Smooth muscle cell (in vitro differentiated cells): ENCODE measurements at regions not wholly inside any gene's neighbourhood (a gene's known extent, or its start where the extent isn't known, plus 50 kb on each side); places are given as distances from the start of the nearest gene placed in this dataset.

Experiments used
- DNase-seq: peaks from one replicate; lab custom pipeline; 2025; ENCODE audit not compliant: unreplicated experiment; lab: John Stamatoyannopoulos, UW
- H2AFZ ChIP-seq: fragments of 200-600 bp; sonication (generic); 2 replicates; pipeline ENCODE4 v1.6.0; 2016; ENCODE audit warnings: antibody characterized with exemption, low read depth, mild to moderate bottlenecking
- H3F3A ChIP-seq: fragments of 200-600 bp; sonication (generic); 2 replicates; pipeline ENCODE4 v1.6.0; 2017; ENCODE audit warnings: antibody characterized with exemption, low read depth
- H3K27ac ChIP-seq: fragments of 200-600 bp; sonication (generic); 2 replicates; pipeline ENCODE4 v1.5.1; 2016; ENCODE audit warnings: low read depth, mild to moderate bottlenecking
- H3K27me3 ChIP-seq: fragments of 200-600 bp; sonication (generic); 2 replicates; pipeline ENCODE4 v1.6.1; 2016; ENCODE audit warnings: low read depth, mild to moderate bottlenecking
- H3K36me3 ChIP-seq: fragments of 200-600 bp; sonication (generic); 2 replicates; pipeline ENCODE4 v1.5.1; 2016; ENCODE audit warnings: low read depth
- H3K4me1 ChIP-seq: fragments of 200-600 bp; sonication (generic); 2 replicates; pipeline ENCODE4 v1.5.1; 2016; ENCODE audit warnings: low read depth
- H3K4me2 ChIP-seq: fragments of 200-600 bp; sonication (generic); 2 replicates; pipeline ENCODE4 v1.6.0; 2016; ENCODE audit warnings: mild to moderate bottlenecking
- H3K4me3 ChIP-seq: fragments of 200-600 bp; sonication (generic); 2 replicates; pipeline ENCODE4 v1.5.1; 2016; ENCODE audit warnings: mild to moderate bottlenecking
- H3K79me2 ChIP-seq: fragments of 200-600 bp; sonication (generic); 2 replicates; pipeline ENCODE4 v1.6.0; 2016; ENCODE audit warnings: low read depth, mild to moderate bottlenecking
- H3K9ac ChIP-seq: fragments of 200-600 bp; sonication (generic); 2 replicates; pipeline ENCODE4 v1.6.0; 2016; ENCODE audit warnings: low read depth
- H3K9me3 ChIP-seq: fragments of 200-600 bp; sonication (generic); replicated peaks from 2 replicates; pipeline ENCODE4 v1.5.1; 2016; ENCODE audit warnings: low read depth
- H4K20me1 ChIP-seq: fragments of 200-600 bp; sonication (generic); 2 replicates; pipeline ENCODE4 v1.6.0; 2016; ENCODE audit warnings: low read depth
- CTCF ChIP-seq: fragments of 200-600 bp; sonication (generic); IDR thresholded peaks from 2 replicates; pipeline ENCODE4 v1.5.1; 2017; ENCODE audit warnings: borderline replicate concordance, mild to moderate bottlenecking, antibody characterized with exemption; ENCODE audit not compliant: insufficient read depth, poor library complexity, severe bottlenecking
- WGBS: methylation state at CpG from one replicate; pipeline ENCODE4 v1.1.7; 2016; ENCODE audit warnings: low lambda C conversion rate; 5-methylcytosine and 5-hydroxymethylcytosine counted together

GRCh38 chr7:84294391-84294790 lies 99.8 kb upstream of the SEMA3A start:
- no peak for DNase-seq
- 96% methylated on average over 2 of the region's 2 CpGs for WGBS
- H3K4me1 ChIP-seq, result peaks cover 21% of the 10 kb centered on the region
- H3K36me3 ChIP-seq, result no peaks in the 10 kb centered on the region
- H2AFZ ChIP-seq, result no peak overlapping the region
- no peak overlapping the region for H3K9ac ChIP-seq
- no peak overlapping the region for H3K27ac ChIP-seq
- no peaks in the 10 kb centered on the region for H4K20me1 ChIP-seq
- no peaks in the 10 kb centered on the region for H3K27me3 ChIP-seq
- H3K79me2 ChIP-seq, result no peaks in the 10 kb centered on the region
- no peaks in the 10 kb centered on the region for H3K9me3 ChIP-seq
- no peaks in the 10 kb centered on the region for H3F3A ChIP-seq
- no peak overlapping the region for H3K4me2 ChIP-seq
- TF ChIP-seq CTCF, result no peak
- no peak overlapping the region for H3K4me3 ChIP-seq

GRCh38 chr7:84291756-84292155 lies 97.2 kb upstream of the SEMA3A start:
- Histone ChIP-seq H3K4me3 (no peak overlapping the region), H3K9me3 (no peaks in the 10 kb centered on the region), H3K4me1 (peaks cover 21% of the 10 kb centered on the region), H3K79me2 (no peaks in the 10 kb centered on the region), H3K36me3 (no peaks in the 10 kb centered on the region), H3K27me3 (no peaks in the 10 kb centered on the region), H3K4me2 (no peak overlapping the region), H2AFZ (no peak overlapping the region), H3K9ac (no peak overlapping the region), H3K27ac (no peak overlapping the region), H4K20me1 (no peaks in the 10 kb centered on the region), H3F3A (no peaks in the 10 kb centered on the region)
- WGBS, result 77% methylated on average over 2 of the region's 2 CpGs
- no peak for TF ChIP-seq CTCF
- DNase-seq, result no peak

- no peaks in the 10 kb centered on the region for H4K20me1 ChIP-seq
- 94% methylated on average over 2 of the region's 2 CpGs for WGBS
- H3K79me2 ChIP-seq, result no peaks in the 10 kb centered on the region
- TF ChIP-seq CTCF, result no peak
- H2AFZ ChIP-seq, result no peak overlapping the region
- no peak overlapping the region for H3K27ac ChIP-seq
- no peaks in the 10 kb centered on the region for H3F3A ChIP-seq
- no peak for DNase-seq
- H3K36me3 ChIP-seq, result no peaks in the 10 kb centered on the region
- no peak overlapping the region for H3K9ac ChIP-seq
- H3K4me1 ChIP-seq, result no peaks in the 10 kb centered on the region
- H3K27me3 ChIP-seq, result no peaks in the 10 kb centered on the region
- no peak overlapping the region for H3K4me2 ChIP-seq
- H3K4me3 ChIP-seq, result no peak overlapping the region
- H3K9me3 ChIP-seq, result no peaks in the 10 kb centered on the region
Observed at GRCh38 chr7:84283798-84284197, 89.2 kb upstream of the SEMA3A start.

GRCh38 chr7:84281518-84281917 lies 86.9 kb upstream of the SEMA3A start:
- H2AFZ ChIP-seq, result no peak overlapping the region
- H4K20me1 ChIP-seq, result no peaks in the 10 kb centered on the region
- peaks cover 9% of the 10 kb centered on the region for H3K4me1 ChIP-seq
- no peak overlapping the region for H3K4me2 ChIP-seq
- no peak overlapping the region for H3K4me3 ChIP-seq
- H3K79me2 ChIP-seq, result no peaks in the 10 kb centered on the region
- no peaks in the 10 kb centered on the region for H3F3A ChIP-seq
- H3K27ac ChIP-seq, result no peak overlapping the region
- H3K36me3 ChIP-seq, result no peaks in the 10 kb centered on the region
- H3K27me3 ChIP-seq, result no peaks in the 10 kb centered on the region
- H3K9me3 ChIP-seq, result no peaks in the 10 kb centered on the region
- H3K9ac ChIP-seq, result no peak overlapping the region
- no peak for DNase-seq
- TF ChIP-seq CTCF, result no peak
